AG04449 (cell line): ENCODE measurements at regions not wholly inside any gene's neighbourhood (a gene's known extent, or its start where the extent isn't known, plus 50 kb on each side); places are given as distances from the start of the nearest gene placed in this dataset.
"Not testable (repeated sequence)": the region's sequence is repeated elsewhere in the genome, so short reads cannot be mapped to it uniquely, and the experiment has no call there.

Source experiments
- CTCF ChIA-PET: fragments of 350-600 bp; formaldehyde crosslinking; extraction: SDS; loops from one replicate; lab custom pipeline; 2021; ENCODE audit warnings: antibody characterized with exemption; lab: Yijun Ruan, JAX
- POLR2A ChIA-PET: fragments of 400-600, 350-600 bp; formaldehyde crosslinking; extraction: SDS; loops from one replicate; lab custom pipeline; 2020; ENCODE audit warnings: antibody characterized with exemption, inconsistent platforms; lab: Yijun Ruan, JAX
- DNase-seq: peaks from one replicate; pipeline ENCODE4 v3.0.0-alpha.2; 2010; ENCODE audit warnings: low read depth, low spot score
- H3K4me3 ChIP-seq: 2 replicates; pipeline ENCODE4 v1.5.1; 2011; ENCODE audit warnings: low read depth, mild to moderate bottlenecking, control low read depth, low read length
- TF ChIP-seq, protein P1 (sequence below): IDR thresholded peaks from one replicate; pipeline ENCODE4 v1.5.1; 2011; ENCODE audit warnings: mild to moderate bottlenecking, moderate library complexity, low read length, control low read depth, inconsistent platforms; ENCODE audit not compliant: insufficient read depth; ENCODE audit errors: missing control alignments

DNA sequence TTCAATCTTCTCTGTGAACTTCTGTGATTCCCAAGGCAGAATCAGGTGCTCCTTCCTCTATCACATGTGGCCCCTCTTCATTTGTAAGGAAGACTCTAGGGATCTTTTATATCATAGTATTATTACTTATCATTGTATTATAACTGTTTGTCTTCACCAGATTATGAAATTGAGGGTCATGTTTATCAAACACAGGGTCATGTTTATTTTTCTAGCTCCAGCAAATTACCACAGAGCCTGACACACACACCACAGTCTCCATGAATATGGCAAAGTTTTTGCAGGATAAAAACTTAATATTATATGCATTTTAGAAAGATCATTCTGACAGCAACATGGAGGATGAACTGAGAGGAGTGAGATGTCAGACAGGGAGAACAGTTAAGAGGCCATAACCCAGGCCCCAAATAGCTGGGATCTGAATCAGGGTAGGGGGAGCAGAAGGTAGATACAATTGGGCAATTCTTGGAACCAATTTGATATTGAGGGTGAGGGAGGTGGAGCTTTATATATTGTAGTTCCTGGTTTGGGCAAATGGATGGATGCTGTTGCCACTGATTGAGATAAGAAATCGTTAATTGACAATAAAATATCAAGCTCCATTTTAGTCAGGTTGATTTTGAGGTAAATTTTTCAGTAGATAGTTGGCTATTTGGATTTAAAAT lies 130.7 kb downstream of the DHRS2 start:
- no peak for DNase-seq
- ChIA-PET POLR2A (no interaction called here), CTCF (no interaction called here)
- TF ChIP-seq, protein P1, sequence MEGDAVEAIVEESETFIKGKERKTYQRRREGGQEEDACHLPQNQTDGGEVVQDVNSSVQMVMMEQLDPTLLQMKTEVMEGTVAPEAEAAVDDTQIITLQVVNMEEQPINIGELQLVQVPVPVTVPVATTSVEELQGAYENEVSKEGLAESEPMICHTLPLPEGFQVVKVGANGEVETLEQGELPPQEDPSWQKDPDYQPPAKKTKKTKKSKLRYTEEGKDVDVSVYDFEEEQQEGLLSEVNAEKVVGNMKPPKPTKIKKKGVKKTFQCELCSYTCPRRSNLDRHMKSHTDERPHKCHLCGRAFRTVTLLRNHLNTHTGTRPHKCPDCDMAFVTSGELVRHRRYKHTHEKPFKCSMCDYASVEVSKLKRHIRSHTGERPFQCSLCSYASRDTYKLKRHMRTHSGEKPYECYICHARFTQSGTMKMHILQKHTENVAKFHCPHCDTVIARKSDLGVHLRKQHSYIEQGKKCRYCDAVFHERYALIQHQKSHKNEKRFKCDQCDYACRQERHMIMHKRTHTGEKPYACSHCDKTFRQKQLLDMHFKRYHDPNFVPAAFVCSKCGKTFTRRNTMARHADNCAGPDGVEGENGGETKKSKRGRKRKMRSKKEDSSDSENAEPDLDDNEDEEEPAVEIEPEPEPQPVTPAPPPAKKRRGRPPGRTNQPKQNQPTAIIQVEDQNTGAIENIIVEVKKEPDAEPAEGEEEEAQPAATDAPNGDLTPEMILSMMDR, result no peak
- no peak overlapping the region for H3K4me3 ChIP-seq

DNA sequence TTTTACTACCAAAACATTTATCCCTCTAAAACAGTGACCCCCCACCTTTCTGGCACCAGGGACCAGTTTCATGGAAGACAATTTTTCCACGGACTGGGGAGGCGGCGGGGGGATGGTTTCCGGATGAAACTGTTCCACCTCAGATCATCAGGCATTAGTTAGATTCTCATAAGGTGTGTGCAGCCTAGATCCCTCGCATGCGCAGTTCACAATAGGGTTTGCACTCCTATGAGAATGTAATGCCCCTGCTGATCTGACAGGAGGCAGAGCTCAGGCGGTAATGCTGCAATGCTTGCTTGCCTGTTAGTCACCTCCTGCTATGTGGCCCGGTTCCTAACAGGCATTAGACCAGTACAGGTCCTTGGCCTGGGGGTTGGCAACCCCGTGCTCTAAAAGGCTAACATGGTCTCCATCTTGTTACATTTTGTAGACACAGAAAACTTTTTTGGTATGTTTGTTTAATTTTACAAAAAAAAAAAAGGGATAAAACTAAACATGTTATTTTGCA lies 133.1 kb downstream of the DHRS2 start:
- H3K4me3 ChIP-seq, CTCF ChIA-PET, POLR2A ChIA-PET, DNase-seq: not testable (repeated sequence)

DNA sequence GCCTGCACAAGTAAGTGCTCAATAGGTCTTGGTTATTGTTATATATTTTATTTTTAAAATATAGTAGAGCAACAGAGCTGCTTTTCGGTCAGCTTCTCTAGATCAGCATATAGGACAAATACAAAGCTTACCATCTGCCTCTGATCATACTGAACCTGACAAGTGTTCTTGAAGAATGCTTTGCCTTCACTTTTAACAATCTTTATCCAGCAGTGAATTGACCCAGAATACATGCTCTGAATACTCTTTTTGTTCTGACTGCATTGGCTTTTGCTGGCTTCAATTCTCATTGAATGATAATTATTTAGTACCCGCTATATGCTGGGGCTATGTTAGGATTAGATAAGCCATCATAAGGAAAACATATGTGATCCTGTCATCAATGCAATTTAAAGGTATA lies 137.8 kb downstream of the DHRS2 start:
- H3K4me3 ChIP-seq, result no peak overlapping the region
- ChIA-PET POLR2A (no interaction called here), CTCF (no interaction called here)
- TF ChIP-seq, protein P1, result no peak
- no peak for DNase-seq

DNA sequence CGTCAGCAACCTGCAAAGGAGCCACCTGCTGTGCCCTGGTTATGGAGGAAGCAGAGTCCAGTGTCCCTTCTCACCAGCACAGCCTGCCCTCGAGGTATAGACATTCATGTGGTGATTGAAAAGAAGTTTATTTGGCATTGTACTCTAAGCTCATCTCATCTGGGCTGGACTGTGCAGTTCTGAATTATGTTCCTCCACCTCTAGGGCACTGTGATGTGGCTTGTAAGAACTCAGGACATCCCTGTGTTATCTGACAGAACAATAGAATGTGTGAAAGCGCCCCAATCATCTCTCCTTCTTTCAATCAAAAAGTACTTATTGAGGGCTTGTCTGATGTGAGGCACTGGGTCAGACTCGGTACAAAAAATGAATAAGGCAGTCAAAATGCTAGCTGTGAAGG lies 140.1 kb downstream of the DHRS2 start:
- ChIA-PET POLR2A (no interaction called here), CTCF (no interaction called here)
- TF ChIP-seq, protein P1, result no peak
- DNase-seq, result no peak
- H3K4me3 ChIP-seq, result no peak overlapping the region

DNA sequence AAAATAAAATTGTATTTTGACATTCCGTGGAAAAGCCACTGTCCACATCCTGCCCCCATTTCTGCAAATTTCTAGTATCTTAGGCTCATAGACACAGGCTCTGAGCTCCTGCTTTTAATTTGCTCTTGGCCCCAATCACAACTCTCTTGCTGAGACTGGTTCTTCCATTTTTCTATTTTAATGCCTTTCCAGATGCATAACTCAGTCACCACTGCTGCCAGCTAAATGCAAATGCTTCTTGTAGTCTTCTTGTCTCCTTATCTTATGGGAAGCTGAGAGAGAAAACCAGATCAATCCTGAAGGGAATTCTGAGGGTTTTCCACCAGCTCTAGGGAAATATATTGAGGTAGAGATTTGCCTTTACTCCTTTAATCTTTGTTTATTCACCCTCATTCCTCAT lies 149.0 kb downstream of the DHRS2 start:
- H3K4me3 ChIP-seq, result no peak overlapping the region
- POLR2A ChIA-PET, result no interaction called here
- CTCF ChIA-PET, result no interaction called here
- TF ChIP-seq, protein P1, result no peak
- DNase-seq, result no peak

DNA sequence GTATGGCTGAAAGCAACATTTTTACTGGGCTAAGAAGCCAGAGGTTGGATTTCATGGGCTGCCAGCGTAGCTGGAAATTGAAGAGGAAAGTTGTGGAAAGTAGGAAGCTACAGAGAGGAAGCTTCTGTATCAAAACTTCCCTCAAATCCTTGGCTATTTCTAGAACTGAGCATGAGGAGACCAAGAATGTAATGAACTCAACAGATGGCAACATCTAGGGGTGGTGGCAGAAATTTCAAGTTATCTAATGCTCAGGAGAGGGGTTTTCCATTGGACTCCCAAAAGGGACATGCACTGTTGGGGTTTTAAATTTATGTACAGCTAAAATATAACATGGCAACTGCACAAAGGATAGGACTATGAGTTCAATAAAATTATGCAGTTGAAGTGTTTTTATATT lies 151.3 kb downstream of the DHRS2 start:
- TF ChIP-seq, protein P1, result no peak
- no peak overlapping the region for H3K4me3 ChIP-seq
- ChIA-PET CTCF (no interaction called here), POLR2A (no interaction called here)
- no peak for DNase-seq

DNA sequence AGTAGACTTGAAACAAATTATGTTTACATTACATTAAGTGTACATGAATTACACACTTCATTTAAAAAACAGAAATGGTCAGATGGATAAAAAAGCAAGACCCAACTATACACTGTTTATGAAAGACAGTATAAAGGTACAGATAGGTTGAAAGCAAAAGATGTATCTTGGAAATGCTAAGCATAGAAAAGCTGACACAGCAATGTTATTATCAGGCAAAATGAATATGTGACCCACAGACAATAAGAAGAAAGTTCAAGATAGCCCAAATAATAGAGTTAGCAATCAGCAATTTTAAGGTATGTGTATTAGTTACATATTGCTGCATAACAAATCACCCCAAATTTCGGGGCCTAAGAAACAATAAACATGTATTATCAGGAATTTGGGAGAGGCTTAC lies 153.5 kb downstream of the DHRS2 start:
- no peak for DNase-seq
- TF ChIP-seq, protein P1, result no peak
- H3K4me3 ChIP-seq, result no peak overlapping the region
- POLR2A ChIA-PET, result no interaction called here
- CTCF ChIA-PET, result no interaction called here
